Stimulated activated naive CD4-positive, alpha-beta T cell (primary cell): ENCODE measurements at regions not wholly inside any gene's neighbourhood (a gene's known extent, or its start where the extent isn't known, plus 50 kb on each side); places are given as distances from the start of the nearest gene placed in this dataset.

Source experiments
- DNase-seq, 6 experiments: peaks; one replicate each; lab custom pipeline; 2025; lab: John Stamatoyannopoulos, UW

- DNase-seq: no peak
Measured at GRCh38 chr5:152882621-152883020, 477.5 kb upstream of the NMUR2 start.

- no peak for DNase-seq
Measured at GRCh38 chr5:152883066-152883775, 478.1 kb upstream of the NMUR2 start.

GRCh38 chr5:152884006-152884405, 478.9 kb upstream of the NMUR2 start:
- no peak for DNase-seq

- no peak for DNase-seq
Measured at GRCh38 chr5:152900332-152900731, 495.3 kb upstream of the NMUR2 start.

- no peak for DNase-seq
Measured at GRCh38 chr5:152901754-152902153, 496.7 kb upstream of the NMUR2 start.

- DNase-seq: no peak
Measured at GRCh38 chr5:152905286-152905685, 500.2 kb upstream of the NMUR2 start.

GRCh38 chr5:152907488-152908245, 502.6 kb upstream of the NMUR2 start:
- DNase-seq: no peak

- no peak for DNase-seq
Measured at GRCh38 chr5:152912924-152913323, 507.8 kb upstream of the NMUR2 start.

- no peak for DNase-seq
Measured at GRCh38 chr5:152932621-152933020, 527.5 kb upstream of the NMUR2 start.

- no peak for DNase-seq
Measured at GRCh38 chr5:152933056-152933455, 528.0 kb upstream of the NMUR2 start.

- DNase-seq: no peak
Measured at GRCh38 chr5:152938630-152939029, 533.6 kb upstream of the NMUR2 start.

GRCh38 chr5:152942633-152943336, 537.7 kb upstream of the NMUR2 start:
- no peak for DNase-seq

GRCh38 chr5:152953788-152954483, 536.5 kb upstream of the GRIA1 start:
- DNase-seq: no peak

- no peak for DNase-seq
Measured at GRCh38 chr5:152956943-152957613, 533.4 kb upstream of the GRIA1 start.

- no peak for DNase-seq
Measured at GRCh38 chr5:152978141-152978835, 512.2 kb upstream of the GRIA1 start.

- no peak for DNase-seq
Measured at GRCh38 chr5:152987131-152987530, 503.3 kb upstream of the GRIA1 start.

- DNase-seq: no peak
Measured at GRCh38 chr5:152990217-152990616, 500.3 kb upstream of the GRIA1 start.

GRCh38 chr5:152990649-152991048, 499.8 kb upstream of the GRIA1 start:
- DNase-seq: no peak

- no peak for DNase-seq
Measured at GRCh38 chr5:152994033-152994680, 496.3 kb upstream of the GRIA1 start.

- DNase-seq: no peak
Measured at GRCh38 chr5:152995214-152995725, 495.2 kb upstream of the GRIA1 start.
